Activated naive CD8-positive, alpha-beta T cell treated with anti-CD3 and anti-CD28 coated beads, Interleukin-2, amount 50 U/mL, for 24 hours (primary cell): ENCODE measurements at regions not wholly inside any gene's neighbourhood (a gene's known extent, or its start where the extent isn't known, plus 50 kb on each side); places are given as distances from the start of the nearest gene placed in this dataset.
"Not testable (repeated sequence)": the region's sequence is repeated elsewhere in the genome, so short reads cannot be mapped to it uniquely, and the experiment has no call there.

Experiments used
- ATAC-seq: fragments of 150-1000 bp; cut with Tn5 transposase; one replicate; pipeline ENCODE4 v1.10.0; 2021
- DNase-seq: peaks from one replicate; pipeline ENCODE4 v3.0.0; 2021
- H3K27ac Mint-ChIP-seq: one replicate; pipeline ENCODE4 v1.8.0; 2021; ENCODE audit warnings: mild to moderate bottlenecking, mixed read lengths
- H3K27me3 Mint-ChIP-seq: one replicate; pipeline ENCODE4 v1.8.0; 2021; ENCODE audit warnings: mixed read lengths
- H3K36me3 Mint-ChIP-seq: one replicate; pipeline ENCODE4 v1.8.0; 2021; ENCODE audit warnings: low read depth, mixed read lengths
- H3K4me1 Mint-ChIP-seq: one replicate; pipeline ENCODE4 v1.8.0; 2021; ENCODE audit warnings: mixed read lengths
- H3K4me3 Mint-ChIP-seq: one replicate; pipeline ENCODE4 v1.8.0; 2021; ENCODE audit warnings: mild to moderate bottlenecking, moderate library complexity, mixed read lengths
- H3K9me3 Mint-ChIP-seq: one replicate; pipeline ENCODE4 v1.8.0; 2021; ENCODE audit warnings: mixed read lengths

DNA sequence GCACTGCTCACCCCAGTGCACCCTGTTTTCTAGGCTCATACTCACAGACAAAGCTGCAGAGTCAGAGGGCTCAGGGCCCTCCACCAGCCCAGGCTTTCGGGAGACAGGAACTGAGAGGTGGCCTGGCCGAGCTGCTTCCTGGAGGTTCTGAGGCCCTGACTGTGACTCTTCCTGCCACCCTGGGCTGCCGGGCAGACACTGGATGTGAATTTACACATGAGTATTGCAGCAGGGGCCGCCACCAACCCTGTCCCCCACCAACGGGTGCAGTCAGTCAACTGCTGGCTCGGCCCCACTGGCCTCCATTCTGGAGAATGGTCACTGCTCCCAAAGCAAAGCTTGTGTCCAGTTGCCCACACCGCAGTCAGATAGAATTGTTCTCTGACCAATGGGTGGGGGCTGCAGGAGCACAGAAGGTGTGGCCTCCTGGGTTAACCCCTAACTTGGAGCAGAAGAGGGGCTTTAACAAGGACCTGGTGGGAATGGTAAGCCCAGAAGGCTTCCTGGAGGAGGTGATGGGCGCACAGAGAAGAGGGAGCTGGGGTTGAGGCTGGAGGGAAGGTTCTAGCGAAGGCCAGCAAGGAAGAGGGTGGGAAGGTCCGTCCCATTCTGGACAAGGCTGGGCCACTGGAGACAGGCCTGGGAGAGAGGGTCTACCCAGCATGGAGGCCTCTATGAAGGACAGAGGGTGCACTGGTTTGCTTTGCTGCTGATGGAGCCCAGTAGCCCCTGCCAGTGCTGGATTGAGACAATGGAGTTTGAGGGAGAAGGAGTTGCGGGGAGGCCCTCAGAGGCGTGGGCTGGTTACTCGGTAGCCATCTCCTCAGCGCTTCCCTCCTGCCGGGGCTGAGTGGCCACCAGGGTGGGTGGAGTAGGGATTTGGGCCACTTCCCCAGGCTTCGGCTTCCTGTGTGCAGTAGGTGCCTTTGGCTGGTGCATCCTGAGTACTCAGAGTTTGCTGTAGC is 135.3 kb downstream of the CPZ start:
- no peak for DNase-seq
- no peak for ATAC-seq
- Mint-ChIP-seq H3K9me3 (no peaks in the 10 kb centered on the region), H3K27me3 (peaks cover 3% of the 10 kb centered on the region), H3K4me3 (no peak overlapping the region), H3K27ac (no peak overlapping the region), H3K4me1 (no peaks in the 10 kb centered on the region), H3K36me3 (no peaks in the 10 kb centered on the region)

DNA sequence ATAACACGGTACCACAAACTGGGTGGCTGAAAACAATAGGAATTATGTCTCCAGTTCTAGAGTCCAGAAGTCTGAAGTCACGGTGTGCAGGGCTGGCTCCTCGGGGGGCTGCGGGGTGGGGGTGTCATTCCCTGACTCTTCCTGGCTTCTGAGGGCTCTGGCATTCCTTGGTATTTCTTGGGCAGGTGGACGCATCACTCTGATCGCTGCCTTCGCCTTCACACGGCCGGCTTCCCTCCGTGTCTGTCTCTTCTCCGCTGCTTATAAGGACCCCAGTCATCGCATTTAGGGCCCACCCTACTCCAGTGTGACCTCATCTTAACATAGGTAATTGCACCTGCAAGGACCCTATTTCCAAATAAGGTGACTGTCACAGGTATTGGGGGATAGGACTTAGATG is 134.6 kb downstream of the CPZ start:
- Mint-ChIP-seq H3K4me1 (no peaks in the 10 kb centered on the region), H3K9me3 (no peaks in the 10 kb centered on the region), H3K27ac (no peak overlapping the region), H3K27me3 (peaks cover 3% of the 10 kb centered on the region), H3K36me3 (no peaks in the 10 kb centered on the region), H3K4me3 (no peak overlapping the region)
- DNase-seq, result no peak
- ATAC-seq, result no peak

DNA sequence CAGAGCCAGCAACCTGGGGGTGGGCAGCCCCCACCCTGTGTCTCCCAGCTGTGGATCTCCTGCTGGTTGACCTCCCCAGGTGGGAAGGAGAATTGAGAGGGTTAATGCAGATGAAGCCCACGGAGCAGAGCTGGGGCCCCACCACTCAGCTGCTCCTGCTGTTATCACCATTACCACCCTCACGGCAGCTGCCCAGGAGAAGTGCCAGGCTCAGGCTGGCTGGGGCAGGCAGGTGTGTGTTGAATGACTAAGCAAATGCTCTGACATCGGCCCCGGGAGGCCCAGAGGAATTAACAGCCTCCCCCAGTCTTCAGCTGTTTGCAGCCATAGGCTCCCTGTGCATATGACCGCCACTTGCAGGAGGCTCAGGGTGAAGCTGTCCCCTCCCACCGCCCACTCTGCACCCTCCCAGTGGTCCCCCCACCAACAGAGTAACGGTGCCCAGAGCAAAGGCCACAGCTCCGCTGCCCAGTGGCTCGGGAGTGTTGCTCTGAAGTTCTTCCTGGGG is 133.8 kb downstream of the CPZ start:
- Mint-ChIP-seq H3K4me1 (no peaks in the 10 kb centered on the region), H3K27me3 (peaks cover 3% of the 10 kb centered on the region), H3K27ac (no peak overlapping the region), H3K36me3 (no peaks in the 10 kb centered on the region), H3K4me3 (no peak overlapping the region), H3K9me3 (no peaks in the 10 kb centered on the region)
- no peak for ATAC-seq
- DNase-seq, result no peak

DNA sequence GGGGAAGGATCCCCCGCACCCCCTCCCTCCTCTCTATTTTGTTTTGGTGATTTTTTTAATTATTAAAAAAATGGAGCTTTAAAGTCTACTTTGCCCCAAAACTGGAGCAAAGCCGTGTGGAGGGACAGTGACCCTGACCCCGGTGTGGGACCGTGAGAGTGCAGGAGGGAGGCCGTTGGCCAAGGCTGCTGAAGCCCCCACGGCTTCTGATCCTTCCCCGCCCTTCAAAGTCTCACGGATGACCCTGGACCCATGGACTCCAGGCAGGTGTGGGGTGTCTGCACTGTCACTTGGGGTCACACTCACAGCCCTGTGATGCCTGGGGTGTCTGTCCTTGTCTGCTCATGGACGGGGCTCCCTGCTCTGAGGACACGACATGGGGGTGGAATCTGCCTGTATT is 133.3 kb downstream of the CPZ start:
- no peak for DNase-seq
- no peak for ATAC-seq
- no peaks in the 10 kb centered on the region for H3K4me1 Mint-ChIP-seq
- no peaks in the 10 kb centered on the region for H3K36me3 Mint-ChIP-seq
- no peak overlapping the region for H3K4me3 Mint-ChIP-seq
- H3K9me3 Mint-ChIP-seq, result no peaks in the 10 kb centered on the region
- no peak overlapping the region for H3K27ac Mint-ChIP-seq
- H3K27me3 Mint-ChIP-seq, result peaks cover 3% of the 10 kb centered on the region

DNA sequence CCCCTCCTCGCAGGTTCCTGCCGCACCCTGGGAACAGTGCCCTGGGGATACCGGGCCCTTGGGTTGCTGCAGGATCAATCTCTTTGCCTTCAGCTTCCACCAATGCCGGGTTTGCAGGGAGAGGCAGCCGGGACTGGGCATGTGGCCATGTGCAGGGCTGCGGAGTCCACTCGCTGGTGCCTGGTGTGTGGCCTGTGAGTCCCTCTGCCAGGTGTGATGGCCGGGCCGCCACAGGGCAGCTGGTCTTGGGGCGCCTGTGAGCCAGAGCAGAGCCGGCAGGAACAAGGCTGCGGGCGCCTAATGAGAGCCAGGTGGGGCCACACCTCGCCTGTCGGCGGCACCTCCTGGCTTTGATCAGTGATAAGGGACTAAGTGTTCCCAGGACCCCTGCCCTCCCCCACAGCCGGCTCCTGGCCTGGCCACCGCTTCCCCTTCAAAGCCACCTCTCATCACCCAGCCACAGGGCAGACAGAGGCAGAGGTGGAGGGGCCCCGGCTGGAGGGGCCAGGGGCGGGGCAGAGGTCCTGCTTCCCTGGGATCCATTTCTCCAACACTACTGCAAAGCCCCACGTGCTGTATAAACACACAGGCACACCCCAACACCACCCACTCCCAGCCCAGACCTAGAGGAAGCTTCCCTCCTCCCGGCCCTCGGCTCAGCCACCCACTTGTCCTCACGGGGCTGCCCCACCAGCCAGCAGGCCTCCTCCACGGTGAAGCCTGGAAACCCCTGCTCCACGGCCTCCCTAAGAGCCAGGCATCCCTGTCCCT is 132.7 kb downstream of the CPZ start:
- ATAC-seq, result no peak
- Mint-ChIP-seq H3K27me3 (peaks cover 3% of the 10 kb centered on the region), H3K4me3 (no peak overlapping the region), H3K4me1 (no peaks in the 10 kb centered on the region), H3K36me3 (no peaks in the 10 kb centered on the region), H3K27ac (no peak overlapping the region), H3K9me3 (no peaks in the 10 kb centered on the region)
- no peak for DNase-seq

DNA sequence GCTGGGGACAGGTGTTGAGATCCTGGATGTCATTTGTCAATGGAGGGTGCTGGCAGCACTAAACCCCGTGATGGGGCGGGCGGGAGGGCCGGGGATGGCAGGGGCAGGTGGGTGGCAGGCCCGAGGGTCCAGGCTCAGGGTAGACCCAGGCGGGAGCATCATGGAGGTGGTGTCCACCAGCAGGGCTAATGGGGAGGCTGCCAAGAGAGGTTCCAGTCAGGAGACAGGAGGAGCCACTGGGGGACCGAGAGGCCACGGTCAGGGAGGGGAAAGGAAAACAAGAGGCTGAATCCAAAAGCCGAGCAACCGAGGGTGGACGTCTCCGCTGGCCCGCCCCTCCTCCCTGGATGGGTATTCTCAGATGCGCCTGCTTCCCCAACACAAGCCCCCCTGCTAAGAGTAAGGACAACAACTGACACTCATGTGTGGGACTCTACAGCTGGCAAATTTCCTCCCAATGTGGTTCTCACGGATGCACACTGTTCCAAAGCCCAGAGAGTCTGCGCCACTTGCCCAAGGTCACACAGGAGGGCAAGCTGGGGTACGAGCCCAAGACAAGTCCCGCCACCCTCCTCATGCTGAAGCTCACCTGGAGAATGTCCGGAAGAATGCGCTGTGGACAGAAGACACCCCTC is 132.0 kb downstream of the CPZ start:
- Mint-ChIP-seq H3K9me3 (peaks cover 5% of the 10 kb centered on the region), H3K27ac (no peak overlapping the region), H3K27me3 (peaks cover 3% of the 10 kb centered on the region), H3K36me3 (no peaks in the 10 kb centered on the region), H3K4me1 (no peaks in the 10 kb centered on the region), H3K4me3 (no peak overlapping the region)
- ATAC-seq (no peak), DNase-seq (no peak)

DNA sequence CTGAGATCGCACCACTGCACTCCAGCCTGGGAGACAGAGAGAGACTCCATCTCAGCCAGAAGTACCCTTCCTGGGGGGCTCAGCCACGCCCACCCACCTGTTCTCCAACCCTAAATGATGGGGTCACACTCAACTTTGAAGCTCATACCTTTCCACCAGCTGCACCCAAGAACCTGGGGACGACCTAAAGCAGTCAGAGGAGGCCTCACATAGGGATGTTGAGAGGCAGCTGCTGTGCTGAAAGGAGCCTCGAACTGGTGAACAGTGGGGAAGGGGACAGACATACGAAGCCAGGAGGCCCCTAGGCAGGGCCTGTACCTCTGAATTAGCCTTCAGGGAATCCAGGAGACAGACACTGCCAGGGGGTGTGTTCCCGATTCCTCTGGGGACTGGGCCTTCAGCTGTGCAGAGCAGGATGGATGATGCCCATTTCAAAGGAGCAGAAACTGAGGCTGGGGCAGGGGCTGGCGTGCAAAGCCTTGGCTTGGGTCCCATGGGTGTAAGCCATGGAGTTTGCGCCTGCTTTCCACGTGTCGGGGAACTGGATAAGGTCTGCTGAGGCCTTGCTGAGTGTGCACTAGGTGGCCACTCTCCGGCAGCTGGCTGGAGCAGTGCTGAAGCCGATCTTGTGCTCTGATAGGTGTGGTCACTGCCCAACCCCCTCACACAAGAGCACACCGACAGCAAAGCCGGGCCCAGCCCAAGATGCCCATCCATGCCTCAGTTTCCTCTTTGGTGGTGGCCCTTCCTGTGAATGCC is 130.8 kb downstream of the CPZ start:
- no peak for ATAC-seq
- DNase-seq, result no peak
- Mint-ChIP-seq H3K36me3 (no peaks in the 10 kb centered on the region), H3K27me3 (peaks cover 3% of the 10 kb centered on the region), H3K27ac (no peak overlapping the region), H3K4me1 (no peaks in the 10 kb centered on the region), H3K9me3 (peaks cover 12% of the 10 kb centered on the region), H3K4me3 (no peak overlapping the region)

DNA sequence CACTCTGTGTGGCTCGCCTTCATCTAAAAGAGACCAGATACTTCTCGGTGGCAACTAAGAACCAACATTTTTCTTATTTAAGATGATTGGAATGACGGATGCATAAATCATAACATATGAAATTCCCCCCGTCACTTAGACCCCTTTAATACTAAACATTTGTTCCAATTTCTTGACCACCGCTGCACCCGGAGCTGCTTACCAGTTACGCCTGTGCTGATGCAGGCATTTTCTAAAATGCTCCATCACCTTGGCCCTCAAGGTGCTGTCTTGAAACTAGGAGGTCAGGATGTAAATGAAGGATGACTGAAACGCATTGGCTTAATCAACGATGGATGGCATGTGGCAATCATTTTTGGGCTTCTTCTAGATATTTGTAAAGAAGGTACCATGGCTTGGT is 130.0 kb downstream of the CPZ start:
- no peak for ATAC-seq
- Mint-ChIP-seq H3K27me3 (peaks cover 3% of the 10 kb centered on the region), H3K27ac (no peak overlapping the region), H3K9me3 (peaks cover 15% of the 10 kb centered on the region), H3K4me1 (no peaks in the 10 kb centered on the region), H3K36me3 (no peaks in the 10 kb centered on the region), H3K4me3 (no peak overlapping the region)
- no peak for DNase-seq

DNA sequence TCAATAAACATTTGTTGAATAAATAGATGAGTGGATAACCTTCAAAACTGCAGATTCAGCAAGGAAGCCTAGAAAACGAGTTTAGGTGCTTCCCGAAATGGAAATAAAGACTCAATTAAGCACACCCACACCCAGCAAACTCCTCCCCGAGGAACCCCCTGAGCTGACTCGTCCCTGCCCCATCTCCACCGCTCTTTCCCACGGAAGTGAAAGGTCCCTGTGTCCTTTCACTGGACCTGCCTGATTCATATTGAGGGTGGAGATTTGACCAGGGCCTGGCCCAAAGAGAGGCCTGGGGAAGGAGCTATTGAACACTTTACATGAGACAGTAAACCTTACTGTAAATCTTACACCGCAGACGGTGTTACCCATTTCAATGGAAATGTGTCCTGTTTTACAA is 129.1 kb downstream of the CPZ start:
- no peaks in the 10 kb centered on the region for H3K36me3 Mint-ChIP-seq
- H3K27me3 Mint-ChIP-seq, result peaks cover 3% of the 10 kb centered on the region
- no peaks in the 10 kb centered on the region for H3K4me1 Mint-ChIP-seq
- no peak for DNase-seq
- no peak overlapping the region for H3K27ac Mint-ChIP-seq
- no peak overlapping the region for H3K4me3 Mint-ChIP-seq
- H3K9me3 Mint-ChIP-seq, result peaks cover 23% of the 10 kb centered on the region
- ATAC-seq, result no peak

DNA sequence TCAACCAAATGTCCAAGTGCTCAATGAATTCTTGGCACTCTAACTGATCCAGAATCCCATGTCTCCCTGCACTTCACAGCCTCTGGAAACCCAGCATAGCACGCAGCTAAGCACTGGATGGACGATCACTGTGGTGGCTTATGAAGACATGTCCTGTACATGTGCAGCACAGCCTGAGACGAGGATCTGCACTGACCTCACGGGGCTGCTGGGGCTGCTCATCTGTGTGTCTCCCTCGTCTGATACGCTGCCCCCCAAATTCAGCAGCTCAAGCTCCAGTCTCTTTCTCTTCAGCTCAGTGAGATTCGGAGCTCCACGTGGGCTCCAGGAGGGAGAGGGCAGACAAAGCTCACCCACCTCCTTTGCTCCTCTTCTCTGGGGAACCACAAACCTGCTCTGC is 126.9 kb downstream of the CPZ start:
- no peaks in the 10 kb centered on the region for H3K4me1 Mint-ChIP-seq
- H3K27ac Mint-ChIP-seq, result no peak overlapping the region
- H3K36me3 Mint-ChIP-seq, result no peaks in the 10 kb centered on the region
- no peak for ATAC-seq
- DNase-seq, result no peak
- H3K27me3 Mint-ChIP-seq, result peaks cover 3% of the 10 kb centered on the region
- H3K9me3 Mint-ChIP-seq, result peaks cover 29% of the 10 kb centered on the region
- H3K4me3 Mint-ChIP-seq, result no peak overlapping the region

DNA sequence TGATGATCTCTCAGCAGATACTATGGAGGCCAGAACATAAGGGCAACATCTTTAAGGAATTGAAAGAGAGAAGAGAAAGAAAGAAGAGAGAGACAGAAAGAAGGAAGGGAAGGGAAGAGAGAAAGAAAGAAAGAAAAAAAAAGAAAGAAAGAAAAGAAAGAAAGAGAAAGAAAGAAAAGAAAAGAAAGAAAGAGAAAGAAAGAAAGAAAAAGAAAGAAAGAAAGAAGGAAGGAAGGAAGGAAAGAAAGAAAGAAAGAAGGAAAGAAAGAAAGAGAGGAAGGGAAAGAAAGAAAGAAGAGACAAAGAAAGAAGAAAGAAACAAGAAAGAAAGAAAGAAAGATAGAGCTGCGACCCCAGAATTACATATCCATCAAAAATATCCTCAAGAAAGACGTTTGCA is 124.9 kb downstream of the CPZ start:
- H3K9me3 Mint-ChIP-seq, result peaks cover 42% of the 10 kb centered on the region
- not testable (repeated sequence) for ATAC-seq, H3K27me3 Mint-ChIP-seq, DNase-seq, H3K4me1 Mint-ChIP-seq, H3K4me3 Mint-ChIP-seq, H3K27ac Mint-ChIP-seq, H3K36me3 Mint-ChIP-seq

DNA sequence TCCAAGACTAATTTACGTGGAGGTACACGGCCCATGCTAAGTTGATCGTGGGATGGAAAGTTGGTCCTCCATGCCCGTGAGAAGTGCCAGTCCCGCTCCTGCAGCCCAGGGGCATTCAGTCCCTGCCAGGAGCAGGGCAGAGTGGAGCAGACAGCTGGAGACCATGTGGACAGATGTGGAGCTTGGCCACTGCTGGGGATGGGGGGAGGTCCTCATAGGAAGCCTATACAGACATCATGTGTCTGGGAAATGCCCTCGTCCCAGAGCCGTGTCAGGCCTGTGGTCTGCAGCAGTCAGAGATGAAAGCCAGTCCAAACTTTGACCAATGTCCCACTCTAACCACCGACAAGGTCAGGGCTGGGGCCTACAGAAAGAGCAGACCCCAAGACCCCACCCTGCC is 118.4 kb downstream of the CPZ start:
- no peak for ATAC-seq
- no peak for DNase-seq
- no peaks in the 10 kb centered on the region for H3K4me1 Mint-ChIP-seq
- no peaks in the 10 kb centered on the region for H3K36me3 Mint-ChIP-seq
- no peak overlapping the region for H3K4me3 Mint-ChIP-seq
- no peak overlapping the region for H3K27ac Mint-ChIP-seq
- peaks cover 27% of the 10 kb centered on the region for H3K9me3 Mint-ChIP-seq
- no peaks in the 10 kb centered on the region for H3K27me3 Mint-ChIP-seq

DNA sequence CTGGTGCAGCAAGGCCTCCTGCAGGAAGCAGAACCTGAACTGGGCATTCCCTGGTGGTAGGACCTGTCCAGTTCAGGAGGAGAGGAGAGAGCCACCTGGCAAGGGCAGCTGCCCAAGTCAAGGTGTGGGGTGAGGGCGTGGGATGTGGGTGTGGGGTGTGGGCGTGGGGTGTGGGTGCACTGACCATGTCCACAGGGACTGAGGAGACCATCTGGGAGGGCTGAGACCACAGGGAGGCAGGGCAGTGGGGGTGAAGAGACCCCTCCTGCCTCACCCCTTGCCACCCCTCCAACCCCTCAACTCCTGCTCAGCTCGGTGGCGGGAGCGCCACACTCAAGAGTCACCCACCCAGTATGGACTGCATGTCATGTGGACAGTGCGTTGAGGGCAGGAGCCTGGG is 117.9 kb downstream of the CPZ start:
- no peaks in the 10 kb centered on the region for H3K36me3 Mint-ChIP-seq

DNA sequence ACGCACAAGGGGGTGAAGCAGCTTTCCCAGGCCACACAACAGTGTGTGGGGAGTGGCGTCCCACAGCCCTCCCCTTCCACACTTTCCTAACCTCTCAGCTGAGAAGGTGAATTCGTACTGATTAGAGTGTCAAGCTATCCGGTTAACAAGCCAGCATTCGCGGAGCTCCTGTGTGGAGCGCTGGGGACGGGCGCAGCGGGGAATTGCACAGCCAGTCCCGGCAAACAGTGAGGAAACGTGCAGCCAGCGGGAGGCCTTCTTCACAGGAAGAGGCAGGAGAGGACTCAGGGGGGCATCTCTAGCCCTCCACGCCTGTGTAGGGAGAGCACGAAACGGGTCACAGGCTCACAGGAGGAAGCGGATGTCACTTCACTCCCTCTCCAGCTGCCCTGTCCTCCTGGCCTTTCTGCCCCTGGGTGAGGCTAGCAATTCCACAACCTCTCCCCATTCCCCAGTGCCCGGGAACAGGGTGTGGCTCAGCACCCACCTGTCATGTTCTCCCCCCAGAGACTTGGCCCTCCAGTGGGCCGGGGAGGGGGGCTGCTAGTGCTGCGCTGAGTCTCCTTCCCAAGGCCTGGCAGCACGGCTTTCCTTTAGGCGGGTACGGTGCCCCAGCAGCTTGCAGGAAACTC is 117.3 kb downstream of the CPZ start:
- ATAC-seq (no peak), DNase-seq (no peak)
- no peaks in the 10 kb centered on the region for H3K27me3 Mint-ChIP-seq
- H3K4me1 Mint-ChIP-seq, result no peaks in the 10 kb centered on the region
- H3K27ac Mint-ChIP-seq, result no peak overlapping the region
- H3K9me3 Mint-ChIP-seq, result peaks cover 24% of the 10 kb centered on the region
- H3K36me3 Mint-ChIP-seq, result no peaks in the 10 kb centered on the region
- H3K4me3 Mint-ChIP-seq, result no peak overlapping the region

More for the DNA sequence above, 117.9 kb downstream of the CPZ start:
- no peak for ATAC-seq
- Mint-ChIP-seq H3K9me3 (peaks cover 27% of the 10 kb centered on the region), H3K27ac (no peak overlapping the region), H3K27me3 (no peaks in the 10 kb centered on the region), H3K4me1 (no peaks in the 10 kb centered on the region), H3K4me3 (no peak overlapping the region)
- no peak for DNase-seq
